ENCODE measurements at regions not wholly inside any gene's neighbourhood (a gene's known extent, or its start where the extent isn't known, plus 50 kb on each side); places are given as distances from the start of the nearest gene placed in this dataset.

GRCh38 chr9:1474671-1475070, 424.5 kb downstream of the DMRT2 start:
- no peak for DNase-seq (ENCODE audit: low read depth in 2 of 2)

- DNase-seq (ENCODE audit: low read depth in 2 of 2) = no peak
Measured at GRCh38 chr9:1490341-1491232, 440.4 kb downstream of the DMRT2 start.

GRCh38 chr9:1492156-1492555, 442.0 kb downstream of the DMRT2 start:
- DNase-seq (ENCODE audit: low read depth in 2 of 2) = no peak

- no peak for DNase-seq (ENCODE audit: low read depth in 2 of 2)
Measured at GRCh38 chr9:1495282-1496030, 445.3 kb downstream of the DMRT2 start.

- DNase-seq (ENCODE audit: low read depth in 2 of 2) = no peak
Measured at GRCh38 chr9:1505489-1505888, 455.3 kb downstream of the DMRT2 start.

GRCh38 chr9:1510712-1511111, 460.6 kb downstream of the DMRT2 start:
- DNase-seq (ENCODE audit: low read depth in 2 of 2) = no peak

GRCh38 chr9:1513105-1513504, 462.9 kb downstream of the DMRT2 start:
- no peak for DNase-seq (ENCODE audit: low read depth in 2 of 2)

- DNase-seq (ENCODE audit: low read depth in 2 of 2) = no peak
Measured at GRCh38 chr9:1514250-1514649, 464.1 kb downstream of the DMRT2 start.

- DNase-seq (ENCODE audit: low read depth in 2 of 2) = no peak
Measured at GRCh38 chr9:1514776-1515363, 464.7 kb downstream of the DMRT2 start.

- DNase-seq (ENCODE audit: low read depth in 2 of 2) = no peak
Measured at GRCh38 chr9:1515557-1515956, 465.4 kb downstream of the DMRT2 start.

GRCh38 chr9:1521547-1521946, 471.4 kb downstream of the DMRT2 start:
- no peak for DNase-seq (ENCODE audit: low read depth in 2 of 2)

GRCh38 chr9:1522219-1522767, 472.1 kb downstream of the DMRT2 start:
- DNase-seq (ENCODE audit: low read depth in 2 of 2) = no peak

- DNase-seq (ENCODE audit: low read depth in 2 of 2) = no peak
Measured at GRCh38 chr9:1528456-1528855, 478.3 kb downstream of the DMRT2 start.

GRCh38 chr9:1530696-1531095, 480.5 kb downstream of the DMRT2 start:
- no peak for DNase-seq (ENCODE audit: low read depth in 2 of 2)

- DNase-seq (ENCODE audit: low read depth in 2 of 2) = no peak
Measured at GRCh38 chr9:1531424-1531823, 481.3 kb downstream of the DMRT2 start.

- no peak for DNase-seq (ENCODE audit: low read depth in 2 of 2)
Measured at GRCh38 chr9:1532171-1532570, 482.0 kb downstream of the DMRT2 start.

GRCh38 chr9:1535051-1535450, 480.1 kb upstream of the SMARCA2 start:
- DNase-seq (ENCODE audit: low read depth in 2 of 2) = no peak

- DNase-seq (ENCODE audit: low read depth in 2 of 2) = no peak
Measured at GRCh38 chr9:1535599-1535998, 479.5 kb upstream of the SMARCA2 start.

- DNase-seq (ENCODE audit: low read depth in 2 of 2) = no peak
Measured at GRCh38 chr9:1536522-1537170, 478.5 kb upstream of the SMARCA2 start.

GRCh38 chr9:1538301-1538700, 476.8 kb upstream of the SMARCA2 start:
- no peak for DNase-seq (ENCODE audit: low read depth in 2 of 2)

- no peak for DNase-seq (ENCODE audit: low read depth in 2 of 2)
Measured at GRCh38 chr9:1539216-1539615, 475.9 kb upstream of the SMARCA2 start.

GRCh38 chr9:1550636-1551035, 464.5 kb upstream of the SMARCA2 start:
- DNase-seq (ENCODE audit: low read depth in 2 of 2) = no peak

Data from stimulated activated CD4-positive, alpha-beta T cell treated with anti-CD3 and anti-CD28 coated beads, Interleukin-1b, Interleukin-23, amount 100 ng/mL, for 4 hours (primary cell).